GM19452 (cell line): ENCODE measurements at regions not wholly inside any gene's neighbourhood (a gene's known extent, or its start where the extent isn't known, plus 50 kb on each side); places are given as distances from the start of the nearest gene placed in this dataset.

Experiments
- ATAC-seq: cut with Tn5 transposase; IDR thresholded peaks from one replicate; pipeline ENCODE4 v1.9.1; 2021; ENCODE audit not compliant: unreplicated experiment

- ATAC-seq, result no peak
Measured at GRCh38 chr2:129723277-129724020, 256.0 kb upstream of the RAB6C start.

- no peak for ATAC-seq
Measured at GRCh38 chr2:129724021-129724757, 255.3 kb upstream of the RAB6C start.

GRCh38 chr2:129726216-129726615 is 253.2 kb upstream of the RAB6C start:
- no peak for ATAC-seq

GRCh38 chr2:129727286-129727685 is 252.2 kb upstream of the RAB6C start:
- no peak for ATAC-seq

GRCh38 chr2:129728035-129728972 is 251.2 kb upstream of the RAB6C start:
- no peak for ATAC-seq

- ATAC-seq, result no peak
Measured at GRCh38 chr2:129729011-129729410, 250.5 kb upstream of the RAB6C start.

- no peak for ATAC-seq
Measured at GRCh38 chr2:129729646-129730045, 249.8 kb upstream of the RAB6C start.

GRCh38 chr2:129730979-129731378 is 248.5 kb upstream of the RAB6C start:
- no peak for ATAC-seq

- no peak for ATAC-seq
Measured at GRCh38 chr2:129731907-129732629, 247.4 kb upstream of the RAB6C start.

GRCh38 chr2:129732630-129733026 is 246.8 kb upstream of the RAB6C start:
- no peak for ATAC-seq

- ATAC-seq, result no peak
Measured at GRCh38 chr2:129733041-129733440, 246.4 kb upstream of the RAB6C start.

- ATAC-seq, result no peak
Measured at GRCh38 chr2:129733579-129733978, 245.9 kb upstream of the RAB6C start.

GRCh38 chr2:129734343-129735034 is 245.0 kb upstream of the RAB6C start:
- ATAC-seq, result no peak

GRCh38 chr2:129735576-129735975 is 243.9 kb upstream of the RAB6C start:
- ATAC-seq, result no peak

- no peak for ATAC-seq
Measured at GRCh38 chr2:129737660-129738527, 241.6 kb upstream of the RAB6C start.

- ATAC-seq, result no peak
Measured at GRCh38 chr2:129738799-129739198, 240.7 kb upstream of the RAB6C start.

GRCh38 chr2:129740504-129740903 is 239.0 kb upstream of the RAB6C start:
- ATAC-seq, result no peak

GRCh38 chr2:129741165-129741564 is 238.3 kb upstream of the RAB6C start:
- ATAC-seq, result no peak

- ATAC-seq, result no peak
Measured at GRCh38 chr2:129741623-129742022, 237.8 kb upstream of the RAB6C start.
